Body of pancreas (tissue), 4 donors: ENCODE measurements at regions not wholly inside any gene's neighbourhood (a gene's known extent, or its start where the extent isn't known, plus 50 kb on each side); places are given as distances from the start of the nearest gene placed in this dataset.

Source experiments
- CTCF ChIP-seq, 7 experiments: fragments of 450-650 bp in 4 of 7; fragments of 200-600 bp in 3 of 7; sonication (generic) in 3 of 7; IDR thresholded peaks; one replicate each; pipeline ENCODE4 v1.5.1; 2016 to 2019; ENCODE audit warnings: antibody characterized with exemption in 7 of 7
- POLR2A ChIP-seq, 3 donors: fragments of 450-650 bp; IDR thresholded peaks; one replicate each; pipeline ENCODE4 v1.6.1; 2016; ENCODE audit warnings: antibody characterized with exemption in 3 of 3, mild to moderate bottlenecking in 2 of 3

GRCh38 chr13:53878861-53879260, 850.2 kb downstream of the OLFM4 start:
- TF ChIP-seq CTCF (IDR thresholded peaks at IDR 0.05) (no peak), POLR2A (IDR thresholded peaks at IDR 0.05) (no peak)
